Breast epithelium (tissue), 4 donors: ENCODE measurements at regions not wholly inside any gene's neighbourhood (a gene's known extent, or its start where the extent isn't known, plus 50 kb on each side); places are given as distances from the start of the nearest gene placed in this dataset.

Experiments used
- DNase-seq, 2 donors: peaks; one replicate each; pipeline ENCODE4 v3.0.0-alpha.2; 2019; ENCODE audit warnings: low spot score in 2 of 2
- H3K27ac ChIP-seq, 2 donors: fragments of 200-600 bp; sonication (generic) in 1 of 2; one replicate each; pipeline ENCODE4 v1.5.1; 2016 to 2019; ENCODE audit warnings: mild to moderate bottlenecking in 1 of 2
- H3K27me3 ChIP-seq, 2 donors: fragments of 200-600 bp; sonication (generic) in 1 of 2; one replicate each; pipeline versions ENCODE4 v1.5.1 to v1.6.0; 2017 to 2019; ENCODE audit warnings: control low read depth in 1 of 2, mild to moderate bottlenecking in 1 of 2
- H3K36me3 ChIP-seq: fragments of 200-600 bp; one replicate; pipeline ENCODE4 v1.5.1; 2019
- H3K4me1 ChIP-seq, 2 donors: fragments of 200-600 bp; sonication (generic); one replicate each; pipeline ENCODE4 v1.5.1; 2016 to 2019; ENCODE audit warnings: control low read depth in 1 of 2
- H3K4me3 ChIP-seq, 3 donors: fragments of 200-600 bp; sonication (generic); 1 replicate in 2 of 3; 2 replicates in 1 of 3; pipeline ENCODE4 v1.5.1; 2016 to 2019; ENCODE audit warnings: mild to moderate bottlenecking in 3 of 3, moderate library complexity in 2 of 3
- H3K9me3 ChIP-seq, 2 donors: fragments of 200-600 bp; sonication (generic) in 1 of 2; one replicate each; pipeline ENCODE4 v1.5.1; 2016 to 2019; ENCODE audit warnings: control low read depth in 1 of 2
- POLR2AphosphoS5 ChIP-seq, 3 donors: sonication (generic); formaldehyde crosslinking; IDR thresholded peaks; one replicate each; pipeline ENCODE4 v1.6.1; 2017; ENCODE audit warnings: antibody characterized with exemption in 3 of 3
- intact Hi-C: fragments of 100-400 bp; cut with DNase I; formaldehyde crosslinking; loops from one replicate; pipeline ENCODE4 v1.15.1; 2023; ENCODE audit warnings: low total_unique reads

DNA sequence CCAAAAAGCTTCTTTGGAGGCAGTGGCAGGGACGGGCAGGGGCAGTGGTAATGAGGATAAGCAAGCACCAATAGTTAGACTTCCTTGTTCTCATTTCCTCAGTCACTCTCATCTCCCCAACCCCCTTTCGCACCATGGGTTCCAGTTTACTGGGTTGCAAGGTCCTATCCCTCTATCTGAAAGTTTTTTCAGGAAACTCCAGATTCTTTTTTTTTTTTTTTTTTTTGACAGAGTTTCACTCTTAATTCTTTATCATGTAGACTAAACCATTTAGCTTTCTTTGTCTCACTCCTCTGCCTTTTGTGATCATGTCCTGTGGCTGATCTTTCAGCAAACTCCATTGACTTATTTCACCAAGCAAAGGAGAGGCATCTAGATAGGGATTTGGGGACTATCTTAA, 51.4 kb upstream of the GMDS start:
- DNase-seq: no peak
- no peaks in the 10 kb centered on the region for H3K4me1 ChIP-seq
- intact Hi-C loops: no loop called here
- H3K9me3 ChIP-seq: peaks cover 14 to 15% of the 10 kb centered on the region in 2 donors
- H3K27me3 ChIP-seq: no peaks in the 10 kb centered on the region
- H3K4me3 ChIP-seq: no peak overlapping the region
- no peak overlapping the region for H3K27ac ChIP-seq
- TF ChIP-seq POLR2AphosphoS5 (IDR thresholded peaks at IDR 0.05): no peak
- no peaks in the 10 kb centered on the region for H3K36me3 ChIP-seq
